ENCODE measurements at regions not wholly inside any gene's neighbourhood (a gene's known extent, or its start where the extent isn't known, plus 50 kb on each side); places are given as distances from the start of the nearest gene placed in this dataset.

GRCh38 chr20:6942266-6942665 lies 174.8 kb downstream of the BMP2 start:
- no peak for DNase-seq (ENCODE audit: low spot score)
- no peak for ATAC-seq

- DNase-seq (ENCODE audit: low spot score) (no peak), ATAC-seq (no peak)
These were observed 176.8 kb downstream of the BMP2 start for GRCh38 chr20:6944292-6944691.

DNA sequence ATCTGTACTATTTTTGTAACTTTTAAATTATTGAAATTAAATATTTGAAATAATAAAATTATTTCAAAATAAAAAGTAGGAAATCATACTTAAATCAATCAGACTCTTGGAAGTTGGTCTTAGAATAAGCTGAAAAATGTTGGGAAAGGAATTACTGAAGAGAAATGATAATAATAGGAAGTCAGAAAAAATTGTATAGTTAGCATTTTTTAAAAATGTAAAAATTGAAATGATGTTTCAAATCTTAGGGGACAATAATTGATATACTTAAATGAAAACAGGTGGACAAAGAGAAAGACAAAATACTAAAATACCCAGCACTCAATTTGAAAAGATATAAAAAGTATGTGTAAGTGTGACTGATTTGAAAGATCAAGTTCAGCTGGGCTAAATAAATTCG lies 186.1 kb downstream of the BMP2 start:
- ATAC-seq (no peak), DNase-seq (ENCODE audit: low spot score) (no peak)

GRCh38 chr20:6954219-6954618 lies 186.7 kb downstream of the BMP2 start:
- ATAC-seq (no peak), DNase-seq (ENCODE audit: low spot score) (no peak)

DNA sequence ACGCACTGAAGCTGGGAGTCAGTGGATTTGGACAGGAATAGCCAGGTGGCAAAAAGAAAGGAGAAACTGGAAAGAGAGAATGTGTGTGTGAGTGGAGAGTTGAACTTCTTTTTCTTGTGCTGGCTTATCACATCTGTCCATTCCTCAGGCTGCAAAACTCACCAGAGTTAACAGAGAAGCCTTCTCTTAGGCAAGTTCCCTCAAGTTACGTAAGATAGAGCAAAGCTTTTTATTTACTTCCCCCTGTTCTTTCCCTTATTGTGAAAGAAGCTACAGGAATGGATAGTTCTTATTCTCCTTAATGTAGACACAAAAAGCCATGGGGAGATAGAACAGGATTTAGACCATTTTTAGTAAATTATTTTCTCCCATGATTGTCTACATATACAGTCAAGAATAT lies 188.6 kb downstream of the BMP2 start:
- DNase-seq (ENCODE audit: low spot score) = no peak
- ATAC-seq = peak; percentile 74

DNA sequence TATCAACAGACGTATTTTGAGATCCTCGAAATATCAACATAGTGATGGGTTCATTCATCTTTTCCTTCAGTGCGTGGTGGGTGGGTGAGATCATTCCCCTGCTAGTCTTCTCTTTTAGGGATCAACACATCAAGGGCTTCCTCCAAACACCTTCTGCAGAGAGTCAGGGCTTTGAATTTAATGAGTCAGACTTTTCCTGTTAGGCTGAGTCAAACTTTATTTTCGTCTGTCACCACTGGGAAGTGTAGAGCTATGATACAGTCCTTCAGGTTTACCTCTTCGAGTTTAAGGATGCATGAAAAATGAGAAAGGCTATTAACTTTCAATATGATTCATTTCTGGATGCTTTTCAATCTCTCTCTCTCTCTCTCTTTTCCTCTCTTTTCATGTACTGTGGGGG lies 189.1 kb downstream of the BMP2 start:
- ATAC-seq (no peak), DNase-seq (ENCODE audit: low spot score) (no peak)

GRCh38 chr20:6959900-6960312 lies 192.4 kb downstream of the BMP2 start:
- no peak for ATAC-seq

DNA sequence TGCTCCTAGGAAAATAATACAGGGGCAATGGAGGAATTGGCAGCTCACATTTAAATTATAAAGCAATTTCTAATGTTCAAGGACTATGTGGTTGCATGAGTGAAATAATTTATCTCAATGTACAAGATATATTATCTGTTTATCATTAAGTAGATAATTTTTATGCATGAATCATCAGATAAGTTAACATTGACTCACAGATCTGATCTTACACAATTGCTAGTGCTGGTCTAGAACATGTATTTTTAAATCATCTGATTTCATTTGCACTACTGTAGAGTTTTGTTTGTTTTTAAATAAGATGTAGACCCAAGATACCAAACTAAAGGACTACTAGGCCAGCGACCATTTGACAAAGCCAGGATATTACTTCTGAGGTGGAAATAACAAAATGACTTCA lies 199.2 kb downstream of the BMP2 start:
- DNase-seq (ENCODE audit: low spot score) = no peak
- no peak for ATAC-seq

More at GRCh38 chr20:6959900-6960312, 192.4 kb downstream of the BMP2 start:
- DNase-seq (ENCODE audit: low spot score) = no peak

DNA sequence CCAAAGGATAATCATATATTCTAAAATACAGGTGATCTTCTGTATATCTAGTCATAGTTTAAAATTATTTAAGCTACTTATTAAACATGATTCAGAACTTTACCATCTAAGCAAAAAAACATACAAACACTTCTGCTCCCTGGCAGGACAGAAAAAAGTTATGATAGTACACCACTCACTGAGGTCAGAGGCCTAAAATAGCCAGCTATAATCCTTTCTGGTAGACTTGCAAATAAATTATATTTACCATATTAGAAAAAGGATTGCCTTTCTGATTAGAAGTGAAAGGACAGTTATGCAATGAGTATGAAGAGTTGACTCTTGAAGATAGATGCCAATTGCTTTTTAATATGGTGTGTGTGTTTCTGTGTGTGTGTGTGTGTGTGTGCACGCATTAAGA lies 207.4 kb downstream of the BMP2 start:
- DNase-seq (ENCODE audit: low spot score) (no peak), ATAC-seq (no peak)

GRCh38 chr20:6975311-6975710 lies 207.8 kb downstream of the BMP2 start:
- ATAC-seq (no peak), DNase-seq (ENCODE audit: low spot score) (no peak)

DNA sequence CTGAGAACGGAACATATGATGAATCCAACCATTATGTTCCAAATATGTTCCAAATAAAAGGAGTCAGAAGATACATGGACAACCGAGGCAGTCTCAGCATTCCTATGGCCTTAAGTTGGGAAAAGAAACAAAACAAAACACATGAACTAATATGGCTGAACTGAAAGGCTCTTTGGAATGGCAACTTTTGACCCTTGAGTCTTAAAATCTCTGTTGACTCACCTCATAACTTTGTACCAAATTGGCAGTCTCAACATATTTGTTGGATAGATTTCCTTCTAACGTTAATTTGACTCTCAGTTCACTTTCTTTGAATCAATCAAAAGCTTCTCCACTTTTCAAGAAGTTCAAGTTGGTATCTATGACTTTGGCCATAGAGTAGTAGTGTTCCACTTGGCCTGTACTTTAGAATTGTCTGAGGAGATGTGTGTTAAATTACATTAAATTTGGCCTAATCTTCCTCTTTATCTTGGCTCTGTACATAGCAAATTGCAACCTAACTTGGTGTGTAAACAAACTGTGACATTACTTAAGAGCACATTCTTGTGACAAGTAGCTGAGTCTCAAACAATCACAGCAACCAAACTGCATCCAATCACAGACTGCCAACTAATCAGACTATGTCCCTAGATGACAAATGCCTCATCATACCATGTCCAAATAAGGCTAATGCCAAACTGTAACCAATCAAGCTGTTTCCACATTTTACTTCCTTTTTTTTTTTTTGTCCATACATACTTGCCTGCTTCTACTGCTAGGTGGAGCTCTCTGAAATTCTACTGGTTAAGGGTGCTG lies 208.8 kb downstream of the BMP2 start:
- DNase-seq (ENCODE audit: low spot score) = no peak
- ATAC-seq = no peak

DNA sequence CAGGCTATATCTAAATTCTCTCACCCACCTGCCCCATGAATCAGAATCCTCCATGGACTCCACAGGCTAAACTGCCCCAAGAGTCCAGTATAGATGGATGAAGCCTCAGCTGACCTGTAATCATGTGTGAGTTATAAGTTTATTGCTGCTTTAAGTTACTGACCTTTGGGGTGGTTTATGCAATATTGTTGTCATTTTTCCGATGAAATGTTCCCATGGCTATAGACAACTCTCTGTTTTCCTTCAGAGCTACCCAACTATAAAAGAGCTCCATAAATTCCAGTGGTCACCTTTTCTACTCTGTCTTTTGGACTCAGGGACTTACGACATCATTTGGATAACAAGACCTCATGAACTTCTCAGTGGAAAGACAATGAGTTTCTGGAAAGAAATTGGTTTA lies 212.1 kb downstream of the BMP2 start:
- ATAC-seq (no peak), DNase-seq (ENCODE audit: low spot score) (no peak)

DNA sequence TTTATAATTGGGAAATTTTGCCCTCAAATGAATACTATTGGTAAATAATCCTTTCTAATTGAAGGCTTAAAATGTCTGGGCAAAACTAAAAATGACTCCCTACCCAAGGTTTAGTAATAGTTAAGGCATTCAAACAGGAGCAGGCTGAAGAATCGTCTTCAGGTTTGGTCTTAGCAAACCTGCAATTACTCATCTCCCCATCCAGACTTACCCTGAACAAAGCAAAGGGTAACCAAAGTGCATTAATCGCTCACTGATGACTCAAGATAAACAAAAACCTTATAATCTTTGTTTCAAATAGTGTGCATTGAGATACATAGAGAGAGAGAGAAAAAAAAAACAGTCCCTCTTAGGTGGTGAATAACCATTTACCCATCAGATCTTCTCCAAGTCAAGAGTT lies 225.5 kb downstream of the BMP2 start:
- ATAC-seq (no peak), DNase-seq (ENCODE audit: low spot score) (no peak)

DNA sequence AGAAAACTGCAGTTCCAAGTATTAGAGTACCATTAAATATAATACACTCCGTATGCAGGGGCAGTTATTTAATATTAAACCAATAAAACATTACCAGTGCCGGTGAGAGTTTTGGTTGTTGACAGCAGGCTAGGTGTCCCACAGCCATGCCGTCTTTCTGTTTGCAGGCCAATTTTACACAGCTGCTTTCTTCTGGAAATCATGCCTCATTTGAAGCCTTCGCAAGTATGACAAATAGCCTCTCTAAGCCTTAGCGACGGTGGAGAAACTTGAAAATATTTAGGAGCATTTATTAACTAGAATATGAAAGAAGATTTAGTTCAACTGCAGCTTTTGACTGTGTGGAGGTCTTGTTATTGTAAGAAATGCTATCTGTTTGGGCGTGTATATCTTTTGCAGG lies 226.0 kb downstream of the BMP2 start:
- no peak for ATAC-seq
- DNase-seq (ENCODE audit: low spot score) = no peak

DNA sequence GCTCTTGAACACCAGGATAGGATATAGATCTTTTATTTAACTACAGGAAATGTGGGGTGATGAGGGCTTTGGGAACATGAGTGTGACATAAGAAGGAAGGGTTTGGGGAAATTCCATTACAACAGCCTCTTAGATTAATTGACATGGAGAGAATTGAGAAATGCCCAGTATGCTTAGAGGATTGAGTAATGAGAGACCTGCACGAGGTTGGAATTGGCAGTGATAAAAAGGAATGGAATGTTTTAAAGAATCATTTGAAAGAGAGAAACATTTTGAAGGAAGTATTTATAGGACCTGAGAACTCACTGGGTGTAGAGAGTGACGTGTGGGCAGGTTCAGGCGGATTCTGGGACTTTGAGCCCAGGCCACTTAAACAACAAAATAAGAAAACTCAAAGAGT lies 227.0 kb downstream of the BMP2 start:
- DNase-seq (ENCODE audit: low spot score) (no peak), ATAC-seq (no peak)

GRCh38 chr20:6998909-6999308 lies 231.4 kb downstream of the BMP2 start:
- DNase-seq (ENCODE audit: low spot score) (no peak), ATAC-seq (no peak)

DNA sequence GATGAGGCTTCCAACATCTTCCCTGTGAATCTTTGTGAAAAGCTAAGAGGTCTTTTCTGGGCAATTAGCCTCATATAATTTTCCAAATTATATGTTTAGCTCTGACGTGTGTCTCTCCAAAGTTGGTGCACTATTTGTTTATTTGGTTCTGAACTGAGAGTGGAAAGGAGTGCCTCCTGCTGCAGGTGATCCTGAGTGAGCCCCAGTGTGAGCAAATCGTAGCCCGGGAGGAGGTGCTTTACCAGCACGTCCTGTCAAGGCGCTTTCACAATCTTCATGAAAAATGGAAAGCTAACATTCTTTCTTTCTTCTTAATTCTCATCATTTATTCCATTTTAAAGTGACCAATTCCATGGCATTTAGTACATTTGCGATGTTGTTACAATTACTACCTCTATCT lies 231.9 kb downstream of the BMP2 start:
- no peak for DNase-seq (ENCODE audit: low spot score)
- no peak for ATAC-seq

DNA sequence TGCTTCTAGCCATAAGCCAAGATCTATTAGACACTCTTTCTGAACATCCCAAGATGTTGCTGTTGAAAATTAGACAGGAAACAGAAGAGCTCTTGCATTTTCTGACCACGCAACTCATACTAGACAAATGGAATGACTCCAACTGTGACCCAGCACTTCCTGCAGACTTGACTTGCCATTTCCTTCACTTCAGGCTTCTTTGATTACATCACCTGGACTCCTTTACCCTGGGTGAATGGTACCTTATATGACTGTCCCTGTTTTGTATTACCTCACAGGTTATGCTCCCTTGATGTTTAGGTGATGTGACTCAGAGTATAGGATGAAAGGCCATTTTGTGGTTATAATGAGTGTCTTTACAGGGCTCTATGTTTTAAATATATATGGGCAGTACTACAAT lies 236.1 kb downstream of the BMP2 start:
- no peak for ATAC-seq
- DNase-seq (ENCODE audit: low spot score) = no peak

DNA sequence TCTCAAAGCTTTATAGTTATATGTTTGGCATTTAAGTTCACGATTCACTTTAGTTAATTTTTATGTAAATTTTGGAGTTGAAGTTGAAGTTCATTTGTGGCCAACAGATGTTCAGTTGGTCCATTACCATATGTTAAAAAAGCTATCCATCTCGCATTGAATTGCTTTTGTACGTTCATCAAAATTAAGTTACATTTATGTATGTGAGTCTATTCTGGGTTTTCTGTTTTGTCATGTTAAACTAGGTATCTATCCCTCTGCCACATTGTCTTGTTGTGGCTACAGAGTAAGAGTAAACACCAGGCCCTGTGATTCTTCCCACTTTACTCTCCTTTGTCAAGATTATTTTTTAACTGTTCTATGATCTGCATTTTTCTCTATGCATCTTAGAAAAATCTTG lies 237.3 kb downstream of the BMP2 start:
- DNase-seq (ENCODE audit: low spot score) (no peak), ATAC-seq (no peak)

DNA sequence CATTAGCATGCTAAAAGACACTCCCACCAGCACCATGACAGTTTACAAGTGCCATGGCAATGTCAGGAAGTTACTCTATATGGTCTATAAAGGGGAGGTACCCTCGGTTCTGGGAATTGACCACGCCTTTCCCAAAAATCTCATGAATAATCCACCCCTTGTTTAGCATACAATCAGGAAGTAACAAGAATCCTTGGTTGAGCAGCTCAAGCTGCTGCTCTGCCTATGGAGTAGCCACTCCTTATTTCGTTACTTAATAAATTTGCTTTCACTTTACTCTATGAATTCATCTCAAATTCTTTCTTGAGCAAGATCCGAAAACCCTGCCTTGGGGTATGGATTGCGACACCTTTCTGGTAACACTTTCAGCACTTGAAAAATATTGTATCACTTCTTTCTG lies 243.0 kb downstream of the BMP2 start:
- no peak for DNase-seq (ENCODE audit: low spot score)
- ATAC-seq = no peak

DNA sequence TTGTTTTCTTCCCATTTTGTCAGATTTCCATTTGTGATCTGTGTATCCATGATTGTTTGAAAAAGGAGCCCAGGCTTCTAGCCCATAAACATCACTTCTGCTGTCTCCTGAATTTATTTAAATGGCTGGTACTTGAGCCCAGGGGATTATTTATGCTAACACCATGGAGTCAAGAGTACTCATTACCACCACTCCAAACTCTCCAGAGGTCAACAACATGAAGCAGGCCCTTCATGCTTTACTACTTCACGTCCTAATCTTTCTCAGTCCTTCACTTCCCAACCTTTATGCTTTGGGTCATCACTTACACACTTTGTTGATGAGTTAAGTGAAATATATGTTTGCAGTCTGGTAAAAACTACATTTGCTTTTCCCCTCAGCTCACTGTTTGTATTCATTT lies 247.8 kb downstream of the BMP2 start:
- DNase-seq (ENCODE audit: low spot score) = no peak
- no peak for ATAC-seq

DNA sequence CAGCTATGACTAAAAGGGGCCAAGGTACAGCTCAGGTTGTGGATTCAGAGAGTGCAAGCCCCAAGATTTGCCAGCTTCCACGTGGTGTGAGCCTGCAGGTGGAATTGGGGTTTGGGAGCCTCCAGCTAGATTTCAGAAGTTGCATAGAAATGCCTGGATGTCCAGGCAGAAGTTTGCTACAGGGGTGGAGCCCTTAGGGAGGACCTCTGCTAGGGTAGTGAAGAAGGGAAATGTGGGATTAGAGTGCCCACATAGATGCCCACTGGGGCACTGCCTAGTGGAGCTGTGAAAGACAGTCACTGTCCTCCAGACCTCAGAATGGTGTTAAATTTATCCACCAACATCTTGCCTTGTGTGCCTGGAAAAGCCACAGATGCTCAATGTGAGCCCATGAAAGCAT lies 255.1 kb downstream of the BMP2 start:
- ATAC-seq = no peak
- no peak for DNase-seq (ENCODE audit: low spot score)

DNA sequence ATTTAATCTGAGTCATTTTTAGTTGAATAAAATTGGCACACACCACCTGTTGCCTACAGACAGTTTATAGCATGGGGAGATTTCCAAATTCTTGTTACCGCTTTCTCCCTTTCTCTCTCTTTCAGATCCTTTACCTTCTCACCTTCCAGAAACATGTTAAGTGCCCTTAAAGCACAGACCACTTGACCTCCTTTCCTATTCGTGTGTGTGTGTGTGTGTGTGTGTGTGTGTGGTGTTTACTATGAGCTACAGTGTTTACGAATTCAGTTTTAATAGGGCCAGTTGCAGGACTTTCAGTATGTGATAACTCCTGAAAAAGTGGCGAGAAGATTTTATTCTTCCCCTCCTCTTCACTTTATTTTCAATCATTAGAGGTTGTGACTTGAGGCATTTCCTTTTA lies 258.1 kb downstream of the BMP2 start:
- no peak for DNase-seq (ENCODE audit: low spot score)
- no peak for ATAC-seq
